ENCODE measurements at regions not wholly inside any gene's neighbourhood (a gene's known extent, or its start where the extent isn't known, plus 50 kb on each side); places are given as distances from the start of the nearest gene placed in this dataset.

DNA sequence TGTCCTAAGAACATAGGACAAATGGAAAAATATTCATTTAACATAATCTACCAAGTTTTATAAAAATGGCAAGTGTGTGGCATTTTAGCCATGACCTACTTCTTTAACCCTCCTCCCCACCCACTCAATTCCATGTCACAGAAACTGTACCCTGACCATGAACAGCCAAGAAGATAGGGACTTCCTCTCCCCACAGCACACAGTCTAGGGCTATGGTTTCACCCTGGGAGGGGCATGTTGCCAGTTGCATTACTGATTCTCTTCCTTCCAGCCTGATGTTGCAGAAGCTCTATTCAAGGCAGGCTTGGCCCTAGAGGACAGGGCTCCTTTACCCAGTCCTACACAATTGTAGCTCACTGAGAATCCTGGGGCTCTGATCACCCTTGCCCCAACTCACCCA, 153.6 kb upstream of the KLF7 start:
- TF ChIP-seq EZH2 (IDR thresholded peaks at IDR 0.05; ENCODE audit: insufficient read depth, poor library complexity, severe bottlenecking): no peak
- no peak for TF ChIP-seq EZH2phosphoT487 (IDR thresholded peaks at IDR 0.05; ENCODE audit: insufficient read depth, low read depth)
